HG02840 (cell line): ENCODE measurements at regions not wholly inside any gene's neighbourhood (a gene's known extent, or its start where the extent isn't known, plus 50 kb on each side); places are given as distances from the start of the nearest gene placed in this dataset.

ENCODE experiments used
- ATAC-seq: cut with Tn5 transposase; IDR thresholded peaks from one replicate; pipeline ENCODE4 v1.9.1; 2021; ENCODE audit warnings: mild to moderate bottlenecking, moderate library complexity, moderate number of reproducible peaks; ENCODE audit not compliant: unreplicated experiment, low FRiP score

DNA sequence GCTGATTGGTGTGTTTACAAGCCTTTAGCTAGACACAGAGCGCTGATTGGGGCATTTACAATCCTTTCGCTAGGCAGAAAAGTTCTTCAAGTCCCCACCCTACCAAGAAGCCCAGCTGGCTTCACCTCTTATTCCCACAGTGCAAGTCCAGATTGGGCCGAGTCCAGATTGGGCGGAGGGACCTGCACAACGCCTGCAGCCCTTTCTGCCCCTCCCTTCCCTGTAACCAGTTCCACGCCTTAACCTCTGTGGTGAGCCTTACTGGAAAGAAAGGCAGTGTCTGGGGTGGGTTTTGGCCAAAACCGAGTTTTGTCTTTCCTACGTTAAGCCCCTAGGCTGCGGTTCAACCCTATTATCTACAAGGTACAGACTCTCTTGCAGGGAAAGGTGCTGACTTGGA lies 268.7 kb downstream of the ZEB1 start:
- ATAC-seq = no peak

- ATAC-seq = no peak
Observed at GRCh38 chr10:31586723-31587638, 268.0 kb downstream of the ZEB1 start.

DNA sequence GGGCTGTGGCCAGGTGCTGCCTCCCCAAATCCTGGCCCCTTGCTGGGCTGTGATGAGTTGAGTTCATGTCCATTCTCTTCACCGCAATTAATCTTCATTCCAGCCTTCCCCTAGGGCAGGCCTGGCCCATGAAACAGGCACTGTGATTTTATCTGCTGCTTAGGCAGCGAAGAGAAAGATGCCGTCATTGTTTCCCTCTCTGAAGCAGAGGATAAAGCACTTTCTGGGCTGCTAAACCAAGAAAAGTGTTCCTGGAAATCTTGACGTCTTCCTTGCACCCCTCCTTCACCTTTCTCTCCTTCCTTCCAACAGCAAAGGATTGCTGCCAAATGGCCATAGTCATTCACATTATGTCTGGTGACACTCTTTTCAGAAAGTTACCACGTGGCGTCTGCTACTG lies 265.9 kb downstream of the ZEB1 start:
- ATAC-seq = no peak

DNA sequence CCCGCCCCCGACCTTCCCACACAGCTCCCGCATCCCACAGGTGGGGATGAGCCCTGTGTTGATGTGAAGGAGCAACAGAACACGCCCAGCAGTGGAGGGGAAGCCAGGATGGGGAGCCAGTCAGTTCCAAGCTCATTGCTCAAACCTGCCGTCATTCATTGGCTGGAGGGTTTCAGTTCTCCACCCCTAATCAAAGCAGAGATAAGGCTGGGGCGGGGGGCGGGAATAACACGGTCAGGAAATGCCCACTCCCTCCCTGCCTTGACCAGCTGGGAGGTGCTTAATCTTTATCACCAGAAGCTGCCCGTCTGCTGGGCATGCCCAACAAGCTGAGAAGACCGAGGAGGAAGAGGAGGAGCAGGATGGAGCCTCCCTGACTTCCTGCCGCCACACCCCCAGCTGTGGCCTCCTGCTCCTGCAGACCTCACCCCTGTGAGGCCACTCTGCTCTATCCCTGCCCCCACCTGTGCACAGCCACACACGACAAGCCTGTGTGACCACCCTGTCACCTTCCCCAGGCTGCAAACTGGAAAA lies 265.1 kb downstream of the ZEB1 start:
- no peak for ATAC-seq

GRCh38 chr10:31583293-31583692 lies 264.3 kb downstream of the ZEB1 start:
- no peak for ATAC-seq

- ATAC-seq = no peak
Observed at GRCh38 chr10:31582365-31583052, 263.5 kb downstream of the ZEB1 start.

DNA sequence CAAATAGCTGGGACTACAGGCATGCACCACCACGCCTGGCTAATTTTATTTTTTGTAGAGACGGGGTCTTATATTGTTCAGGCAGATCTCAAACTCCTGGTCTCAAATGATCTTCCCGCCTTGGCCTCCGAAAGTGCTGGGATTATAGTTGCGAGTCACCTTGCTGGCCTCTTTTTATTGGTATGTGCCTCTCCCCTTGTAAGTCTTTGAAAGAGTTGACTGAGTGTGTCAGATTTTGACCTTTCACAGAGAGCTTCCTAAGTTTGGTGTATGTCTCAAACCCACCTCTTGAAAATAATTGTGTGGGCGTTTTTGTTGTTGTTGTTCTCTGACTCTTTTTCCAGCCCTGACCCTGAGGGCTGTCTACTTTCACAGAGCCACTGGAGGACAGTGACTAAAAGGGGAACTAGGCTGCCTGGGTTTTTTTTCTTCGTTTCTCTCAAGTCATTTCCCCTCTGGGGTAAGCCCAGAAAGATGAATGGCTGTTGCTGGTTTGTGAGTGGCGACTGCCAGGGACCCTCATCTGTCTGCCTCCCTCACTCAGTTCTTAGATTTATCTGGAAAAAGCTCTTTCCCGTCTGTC lies 262.8 kb downstream of the ZEB1 start:
- no peak for ATAC-seq

DNA sequence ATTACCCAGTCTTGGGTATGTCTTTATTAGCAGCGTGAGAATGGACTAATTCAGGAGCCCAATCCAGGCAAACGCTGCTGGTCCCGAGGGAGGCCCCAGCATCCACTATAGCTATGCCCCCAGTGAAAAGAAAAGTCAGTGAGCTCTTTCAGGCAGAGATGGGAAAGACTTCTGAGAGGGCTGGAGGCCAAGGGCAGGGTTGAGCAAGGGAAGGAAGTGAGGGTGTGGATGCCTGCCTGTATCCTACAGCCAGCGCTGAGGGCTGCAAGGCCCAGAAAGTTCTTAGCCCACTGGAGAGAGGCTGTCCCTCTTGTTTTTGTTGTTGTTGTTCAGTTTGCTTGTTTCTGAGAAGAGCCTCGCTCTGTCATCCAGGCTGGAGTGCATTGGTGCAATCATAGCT lies 261.6 kb downstream of the ZEB1 start:
- no peak for ATAC-seq
